CD4-positive, alpha-beta T cell (primary cell): ENCODE measurements at regions not wholly inside any gene's neighbourhood (a gene's known extent, or its start where the extent isn't known, plus 50 kb on each side); places are given as distances from the start of the nearest gene placed in this dataset.

Experiments used
- ATAC-seq: fragments of 200-7000 bp; cut with Tn5 transposase; one replicate; pipeline ENCODE4 v1.10.0; 2022; ENCODE audit warnings: mild to moderate bottlenecking; ENCODE audit not compliant: poor library complexity
- CTCF ChIA-PET: fragments of 350-600 bp; sonication (Branson Sonifier 250); formaldehyde crosslinking; loops from one replicate; lab custom pipeline; 2021; ENCODE audit warnings: antibody characterized with exemption, inconsistent platforms; lab: Charles Lee
- POLR2A ChIA-PET: fragments of 350-600 bp; sonication (Branson Sonifier 250); formaldehyde crosslinking; loops from one replicate; lab custom pipeline; 2021; ENCODE audit warnings: antibody characterized with exemption, inconsistent platforms; lab: Charles Lee
- DNase-seq, 14 experiments: peaks; one replicate each; pipeline ENCODE4 v3.0.0-alpha.2; 2013 to 2020; ENCODE audit warnings: mixed read lengths in 2 of 14
- H3K27ac ChIP-seq, 2 donors: one replicate each; pipeline versions ENCODE4 v1.5.1 to v1.7.0; 2013; ENCODE audit warnings: low read length in 2 of 2, low read depth in 1 of 2, mild to moderate bottlenecking in 1 of 2
- H3K27me3 ChIP-seq, 2 experiments: 1 replicate in 1 of 2; 2 replicates in 1 of 2; pipeline versions ENCODE4 v1.6.1 to v1.7.0; 2013; ENCODE audit warnings: low read length in 2 of 2, control low read depth in 1 of 2, mild to moderate bottlenecking in 1 of 2, moderate library complexity in 1 of 2; ENCODE audit not compliant: insufficient read depth in 2 of 2, control insufficient read depth in 1 of 2
- H3K36me3 ChIP-seq: one replicate; pipeline ENCODE4 v1.6.1; 2013; ENCODE audit warnings: low read length, control low read depth; ENCODE audit not compliant: insufficient read depth
- H3K4me1 ChIP-seq: one replicate; pipeline ENCODE4 v1.6.1; 2013; ENCODE audit warnings: low read length, control low read depth; ENCODE audit not compliant: insufficient read depth
- H3K4me3 ChIP-seq: one replicate; pipeline ENCODE4 v1.5.1; 2013; ENCODE audit warnings: mild to moderate bottlenecking, low read length, moderate library complexity
- H3K9me3 ChIP-seq, 2 experiments: 1 replicate in 1 of 2; 2 replicates in 1 of 2; pipeline versions ENCODE4 v1.6.1 to v1.7.0; 2013; ENCODE audit warnings: low read length in 2 of 2, mild to moderate bottlenecking in 2 of 2, control low read depth in 1 of 2, moderate library complexity in 1 of 2; ENCODE audit not compliant: control insufficient read depth in 1 of 2, insufficient read depth in 1 of 2
- H3K27ac Mint-ChIP-seq: one replicate; pipeline ENCODE4 v1.8.0; 2020; ENCODE audit warnings: mixed read lengths
- H3K27me3 Mint-ChIP-seq: one replicate; pipeline ENCODE4 v1.8.0; 2021; ENCODE audit warnings: mixed read lengths
- H3K36me3 Mint-ChIP-seq: one replicate; pipeline ENCODE4 v1.8.0; 2021; ENCODE audit warnings: low read depth, mixed read lengths
- H3K4me1 Mint-ChIP-seq: one replicate; pipeline ENCODE4 v1.8.0; 2021; ENCODE audit warnings: low read depth, mixed read lengths
- H3K4me3 Mint-ChIP-seq: one replicate; pipeline ENCODE4 v1.8.0; 2020; ENCODE audit warnings: mild to moderate bottlenecking, mixed read lengths
- H3K9me3 Mint-ChIP-seq: one replicate; pipeline ENCODE4 v1.8.0; 2020; ENCODE audit warnings: mixed read lengths
- CTCF ChIP-seq: fragments of 200-600 bp; IDR thresholded peaks from one replicate; pipeline ENCODE4 v1.8.0; 2022; ENCODE audit warnings: antibody characterized with exemption, mild to moderate bottlenecking
- intact Hi-C, 2 experiments: fragments of 100-400 bp; cut with DNase I in 1 of 2; cut with micrococcal nuclease in 1 of 2; formaldehyde crosslinking; loops; one replicate each; pipeline versions ENCODE4 v1.15.1 to v1.9.0; 2023 to 2025; cut with DNase I, micrococcal nuclease

DNA sequence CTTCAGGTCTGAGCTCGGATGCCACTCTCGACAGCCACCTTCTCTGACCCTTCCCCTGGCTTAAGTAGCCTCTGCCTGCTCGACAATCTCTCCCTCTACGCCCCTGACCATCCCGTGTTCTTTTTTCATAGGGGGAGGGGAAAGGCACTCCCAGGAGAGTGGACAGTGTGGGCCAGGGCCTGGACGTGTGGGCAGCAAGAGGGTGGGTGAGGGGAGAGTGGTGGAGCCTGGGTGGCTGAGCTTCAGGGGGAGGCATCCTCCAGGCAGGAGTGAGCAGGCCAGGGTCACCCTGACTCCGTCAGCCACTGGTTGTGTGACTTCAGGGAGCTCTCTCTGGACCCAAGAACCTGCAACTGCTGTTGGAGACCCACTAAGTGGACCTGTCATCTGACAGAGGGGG is 92.7 kb downstream of the CEBPB start:
- CTCF ChIA-PET, result no interaction called here
- POLR2A ChIA-PET, result interaction anchor here (0.6 kb wide), 1 partner anchor 30 kb away, joined by 3 read pairs; no protein-coding TSS in a partner anchor
- no peaks in the 10 kb centered on the region for H3K36me3 ChIP-seq

GRCh38 chr20:50283922-50284810 is 93.5 kb downstream of the CEBPB start:
- no peak for TF ChIP-seq CTCF
- no peak overlapping the region for H3K27ac Mint-ChIP-seq
- DNase-seq, result peak in 3 of 14 experiments; percentile 31 to 80 (median 69)
- intact Hi-C loops, result no loop called here
- H3K36me3 Mint-ChIP-seq, result no peaks in the 10 kb centered on the region
- H3K36me3 ChIP-seq, result no peaks in the 10 kb centered on the region
- ATAC-seq, result peak; percentile 37
- no peaks in the 10 kb centered on the region for H3K27me3 Mint-ChIP-seq
- H3K4me3 ChIP-seq, result no peak overlapping the region
- CTCF ChIA-PET, result no interaction called here
- no peaks in the 10 kb centered on the region for H3K4me1 Mint-ChIP-seq
- no peaks in the 10 kb centered on the region for H3K27me3 ChIP-seq
- no peak overlapping the region for H3K4me3 Mint-ChIP-seq
- H3K9me3 ChIP-seq, result no peaks in the 10 kb centered on the region
- H3K4me1 ChIP-seq, result peaks cover 25% of the 10 kb centered on the region
- no peak overlapping the region for H3K27ac ChIP-seq
- POLR2A ChIA-PET, result interaction anchor here (0.6 kb wide), 1 partner anchor 29 kb away, joined by 3 read pairs; no protein-coding TSS in a partner anchor
- H3K9me3 Mint-ChIP-seq, result no peaks in the 10 kb centered on the region

More for the DNA sequence above, 92.7 kb downstream of the CEBPB start:
- Histone ChIP-seq H3K9me3 (no peaks in the 10 kb centered on the region), H3K27ac (no peak overlapping the region), H3K27me3 (no peaks in the 10 kb centered on the region), H3K4me1 (peaks cover 25% of the 10 kb centered on the region), H3K4me3 (no peak overlapping the region)
- intact Hi-C loops, result no loop called here
- no peak for DNase-seq
- no peak overlapping the region for H3K27ac Mint-ChIP-seq
- H3K4me3 Mint-ChIP-seq, result no peak overlapping the region
- no peaks in the 10 kb centered on the region for H3K36me3 Mint-ChIP-seq
- H3K27me3 Mint-ChIP-seq, result no peaks in the 10 kb centered on the region
- H3K4me1 Mint-ChIP-seq, result no peaks in the 10 kb centered on the region
- TF ChIP-seq CTCF, result no peak
- H3K9me3 Mint-ChIP-seq, result no peaks in the 10 kb centered on the region
- no peak for ATAC-seq

GRCh38 chr20:50284811-50285375 is 94.3 kb downstream of the CEBPB start:
- POLR2A ChIA-PET, result no interaction called here
- H3K4me1 Mint-ChIP-seq, result no peaks in the 10 kb centered on the region

More at GRCh38 chr20:50284811-50285375, 94.3 kb downstream of the CEBPB start:
- H3K4me3 Mint-ChIP-seq, result no peak overlapping the region
- Histone ChIP-seq H3K4me1 (peaks cover 25% of the 10 kb centered on the region), H3K27me3 (no peaks in the 10 kb centered on the region), H3K9me3 (no peaks in the 10 kb centered on the region), H3K27ac (no peak overlapping the region), H3K4me3 (no peak overlapping the region), H3K36me3 (no peaks in the 10 kb centered on the region)
- ATAC-seq (no peak), DNase-seq (no peak)
- no peaks in the 10 kb centered on the region for H3K9me3 Mint-ChIP-seq
- TF ChIP-seq CTCF, result no peak
- CTCF ChIA-PET, result no interaction called here
- H3K27me3 Mint-ChIP-seq, result no peaks in the 10 kb centered on the region
- no peaks in the 10 kb centered on the region for H3K36me3 Mint-ChIP-seq
- no peak overlapping the region for H3K27ac Mint-ChIP-seq
- intact Hi-C loops, result no loop called here
